ENCODE measurements at regions not wholly inside any gene's neighbourhood (a gene's known extent, or its start where the extent isn't known, plus 50 kb on each side); places are given as distances from the start of the nearest gene placed in this dataset.
"Not testable (repeated sequence)": the region's sequence is repeated elsewhere in the genome, so short reads cannot be mapped to it uniquely, and the experiment has no call there.

DNA sequence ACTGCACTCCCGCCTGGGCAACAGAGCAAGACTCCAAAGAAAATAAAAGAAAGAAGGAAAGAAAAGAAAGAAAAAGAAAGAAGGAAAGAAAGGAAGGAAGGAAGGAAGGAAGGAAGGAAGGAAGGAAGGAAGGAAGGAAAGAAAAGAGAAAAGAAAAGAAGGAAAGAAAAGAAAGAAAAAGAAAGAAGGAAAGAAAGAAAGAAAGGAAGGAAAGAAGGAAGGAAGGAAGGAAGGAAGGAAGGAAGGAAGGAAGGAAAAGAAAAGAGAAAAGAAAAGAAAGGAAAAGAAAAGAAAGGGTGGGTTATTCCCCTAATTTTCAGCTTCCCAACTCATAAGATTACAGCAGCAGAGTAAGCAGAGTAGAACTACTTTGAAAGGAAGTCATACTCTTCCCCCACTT, 64.4 kb downstream of the TMEM200C start:
- not testable (repeated sequence) for DNase-seq

GRCh38 chr18:5828913-5829312, 66.4 kb downstream of the TMEM200C start:
- no peak for DNase-seq

- no peak for DNase-seq
Observed at GRCh38 chr18:5825663-5826062, 69.7 kb downstream of the TMEM200C start.

- DNase-seq: no peak
Observed at GRCh38 chr18:5824370-5824984, 70.8 kb downstream of the TMEM200C start.

GRCh38 chr18:5817816-5818215, 77.5 kb downstream of the TMEM200C start:
- no peak for DNase-seq

DNA sequence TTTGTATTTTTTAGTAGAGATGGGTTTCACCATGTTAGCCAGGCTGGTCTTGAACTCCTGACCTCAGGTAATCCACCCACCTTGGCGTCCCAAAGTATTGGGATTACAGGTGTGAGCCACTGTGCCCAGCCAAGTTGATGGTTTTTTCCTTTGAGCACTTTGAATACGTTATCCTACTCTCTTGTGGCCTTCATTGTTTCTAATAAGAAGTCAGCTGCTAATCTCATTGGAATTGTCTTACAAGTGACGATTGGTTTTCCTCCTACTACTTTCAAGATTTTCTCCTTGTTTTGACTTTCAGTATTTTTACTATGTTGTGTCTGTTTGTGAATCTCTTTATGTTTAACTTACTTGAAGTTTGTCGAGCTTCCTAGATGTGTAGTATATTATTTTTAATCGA, 88.5 kb downstream of the TMEM200C start:
- no peak for DNase-seq

DNA sequence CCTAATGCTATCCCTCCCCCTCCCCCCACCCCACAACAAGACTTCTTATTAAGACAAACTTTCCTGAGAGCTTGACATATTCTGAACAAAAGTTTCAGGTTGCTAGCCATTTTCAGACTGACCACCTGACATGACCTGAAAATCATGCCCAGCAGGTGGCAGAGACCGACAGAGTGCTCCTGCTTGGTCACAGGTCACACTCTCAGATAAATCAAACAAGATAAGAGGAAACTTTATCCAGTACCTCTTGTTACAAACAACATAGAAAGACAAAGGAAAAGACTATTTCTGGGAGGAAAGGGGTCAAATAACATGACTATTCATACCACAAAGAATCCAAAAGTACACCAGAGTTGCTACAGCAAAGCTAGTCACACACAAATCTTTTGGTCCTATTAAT, 107.4 kb downstream of the TMEM200C start:
- no peak for DNase-seq

DNA sequence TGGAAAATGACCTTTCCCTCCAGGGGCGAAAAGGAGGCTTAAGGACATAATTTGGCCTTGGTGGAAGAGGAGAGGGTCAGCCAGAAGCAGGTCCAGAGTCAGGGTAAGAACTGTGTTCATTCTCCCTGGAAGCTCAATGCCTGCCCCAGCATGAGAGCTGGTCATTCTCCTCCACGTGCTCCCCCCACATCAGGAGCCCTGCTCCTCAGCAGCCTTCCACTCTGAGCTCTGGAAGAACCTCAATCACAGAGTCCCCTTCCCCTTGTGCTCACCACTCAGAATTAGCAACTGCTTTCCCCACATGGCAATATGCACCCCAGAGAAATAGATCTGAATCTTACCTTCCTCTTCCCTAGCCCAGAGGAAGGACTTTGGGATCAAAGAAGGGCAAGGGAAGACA, 115.4 kb downstream of the TMEM200C start:
- no peak for DNase-seq

DNA sequence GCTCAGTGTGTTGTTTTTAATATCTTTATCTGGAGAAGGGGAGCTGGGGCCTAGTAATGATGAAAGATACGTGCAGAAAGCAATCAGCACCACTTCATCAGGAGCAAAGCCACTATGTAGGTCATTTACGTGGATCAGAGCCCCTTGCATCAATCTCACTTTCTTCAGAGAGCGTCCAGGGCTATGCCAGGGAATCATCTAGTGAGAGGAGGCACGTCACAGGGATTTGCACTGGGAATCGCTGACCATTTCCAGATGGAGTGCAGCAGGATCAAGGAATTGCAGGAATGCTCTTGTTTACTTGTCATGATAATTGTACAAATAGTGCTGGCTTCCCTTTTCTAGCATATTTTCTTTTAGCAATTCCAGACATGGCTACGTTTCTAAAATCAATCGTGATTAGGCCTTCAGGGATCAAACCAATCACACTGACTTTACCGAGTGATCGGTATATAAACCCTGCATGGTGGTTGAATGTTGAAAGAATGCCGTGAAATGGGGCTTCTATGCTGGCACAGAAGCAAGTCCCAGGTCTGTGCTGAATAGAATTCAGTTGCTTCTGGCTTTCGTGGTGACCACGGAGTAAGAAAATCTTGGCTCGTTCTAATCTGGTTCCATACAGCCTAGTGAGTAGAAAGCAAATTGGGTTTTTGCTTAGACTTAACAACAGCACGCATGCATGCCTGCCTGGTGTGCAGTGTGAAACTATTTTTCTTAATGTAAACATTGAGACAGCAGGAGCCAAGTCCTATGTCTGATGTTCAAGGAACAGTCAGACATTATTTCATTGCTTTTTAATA, 122.8 kb downstream of the TMEM200C start:
- no peak for DNase-seq

DNA sequence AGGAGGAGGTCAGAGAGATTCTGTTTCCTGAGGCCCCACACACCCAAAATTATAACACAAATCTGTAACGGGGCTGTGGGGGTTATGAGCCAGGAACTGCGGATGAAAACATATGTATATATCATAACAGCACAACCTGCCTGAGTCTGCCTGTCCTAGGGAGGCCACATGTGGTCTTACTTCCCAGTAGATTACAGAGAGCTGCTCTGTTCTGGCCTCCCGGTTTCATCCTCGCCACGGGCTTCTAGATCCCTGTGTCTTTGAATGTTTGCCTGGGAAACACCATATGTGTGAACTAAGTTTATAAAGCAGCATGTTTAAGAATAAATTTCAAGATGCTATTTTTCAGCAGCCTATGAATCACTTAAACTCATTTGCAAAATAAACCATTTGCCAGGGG, 124.0 kb downstream of the TMEM200C start:
- DNase-seq: no peak

GRCh38 chr18:5770176-5770575, 125.1 kb downstream of the TMEM200C start:
- no peak for DNase-seq

DNA sequence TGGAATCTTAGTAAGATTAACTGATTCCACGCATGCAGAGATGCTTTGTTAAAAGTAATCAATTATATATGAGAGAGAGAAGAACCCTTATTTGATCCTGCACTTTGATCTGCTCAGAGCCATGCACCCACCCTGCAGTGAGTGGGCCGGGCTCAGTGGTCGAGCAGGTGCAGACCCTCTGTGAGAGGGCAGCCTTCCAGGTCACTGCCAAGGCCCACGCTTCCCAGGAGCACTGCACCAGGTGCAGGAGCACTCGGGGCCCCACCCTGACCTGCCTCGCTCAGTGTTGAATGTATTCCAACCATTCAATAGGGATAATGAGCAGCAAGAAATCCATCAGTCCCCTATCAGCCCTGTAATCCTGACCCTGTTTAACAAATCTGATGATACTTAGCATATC, 126.9 kb downstream of the TMEM200C start:
- no peak for DNase-seq

- DNase-seq: no peak
Observed at GRCh38 chr18:5759194-5759593, 136.1 kb downstream of the TMEM200C start.

- no peak for DNase-seq
Observed at GRCh38 chr18:5756823-5757222, 138.5 kb downstream of the TMEM200C start.

GRCh38 chr18:5747678-5748077, 147.6 kb downstream of the TMEM200C start:
- DNase-seq: no peak

DNA sequence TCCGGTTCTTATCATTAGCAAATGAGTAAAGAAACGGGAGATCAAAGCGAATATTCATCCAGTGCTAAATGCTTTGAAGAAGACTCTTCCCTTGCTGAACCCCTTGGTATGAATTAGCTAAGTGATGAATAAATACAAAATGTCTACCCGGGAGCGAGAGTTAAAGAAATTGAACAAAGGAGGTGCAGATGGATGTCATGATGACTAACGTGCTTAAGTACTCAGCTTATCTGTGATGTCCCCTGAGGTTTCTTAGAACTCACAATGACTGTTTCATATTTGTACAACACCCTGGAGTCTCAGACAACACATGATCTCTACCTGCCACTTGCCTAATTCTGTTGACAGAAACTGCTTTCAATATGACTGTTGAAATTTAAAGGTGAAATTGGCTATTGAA, 148.5 kb downstream of the TMEM200C start:
- no peak for DNase-seq

- no peak for DNase-seq
Observed at GRCh38 chr18:5744659-5745058, 150.7 kb downstream of the TMEM200C start.

- no peak for DNase-seq
Observed at GRCh38 chr18:5738526-5738925, 156.8 kb downstream of the TMEM200C start.

GRCh38 chr18:5732318-5732717, 163.0 kb downstream of the TMEM200C start:
- DNase-seq: no peak

GRCh38 chr18:5729983-5730699, 165.2 kb downstream of the TMEM200C start:
- no peak for DNase-seq

- no peak for DNase-seq
Observed at GRCh38 chr18:5728531-5728930, 166.8 kb downstream of the TMEM200C start.

GRCh38 chr18:5726011-5726410, 169.3 kb downstream of the TMEM200C start:
- no peak for DNase-seq

DNA sequence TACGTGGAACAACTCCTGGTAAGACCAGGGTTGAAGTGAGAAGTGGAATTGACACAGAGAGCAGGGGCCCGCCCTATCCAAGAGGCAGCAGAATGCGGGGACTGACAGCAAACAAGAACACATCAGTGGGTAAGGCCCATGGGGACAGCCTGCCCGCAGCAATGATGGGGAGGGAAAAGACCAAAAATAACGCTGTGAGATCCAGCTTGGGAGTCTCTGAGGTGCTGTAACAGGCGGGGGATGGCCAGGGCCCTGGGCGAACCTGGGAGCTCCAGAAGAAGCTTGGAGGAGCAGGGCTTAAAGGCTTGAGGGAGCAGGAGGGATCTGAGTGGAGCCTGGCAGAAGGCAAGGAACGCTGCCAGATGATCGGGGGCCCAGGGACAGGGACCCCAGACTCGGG, 173.4 kb downstream of the TMEM200C start:
- no peak for DNase-seq

DNA sequence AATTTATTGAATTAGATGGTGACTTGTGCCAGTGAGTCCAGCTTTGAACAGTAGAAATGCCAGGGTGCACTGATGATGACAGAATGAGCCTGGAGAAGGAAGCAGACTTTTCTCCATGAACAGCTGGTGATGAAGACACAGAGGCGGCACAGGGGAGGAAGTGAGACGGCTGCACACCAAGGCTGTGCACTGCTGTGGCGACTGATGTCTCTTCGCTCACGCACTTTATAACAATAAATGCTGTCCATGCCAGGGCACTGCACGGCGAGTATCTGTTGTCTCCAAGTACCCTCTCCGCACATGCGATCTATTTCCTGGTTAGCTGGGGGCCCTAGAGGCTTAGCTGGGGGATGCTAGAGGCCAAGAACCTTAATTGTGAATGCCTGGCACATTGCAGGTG, 175.2 kb downstream of the TMEM200C start:
- no peak for DNase-seq

Measured in NCI-H1105 (cell line).